CD14-positive monocyte (primary cell): ENCODE measurements at regions not wholly inside any gene's neighbourhood (a gene's known extent, or its start where the extent isn't known, plus 50 kb on each side); places are given as distances from the start of the nearest gene placed in this dataset.

Experiments used
- DNase-seq, 3 donors: peaks; one replicate each; pipeline ENCODE4 v3.0.0-alpha.2; 2011 to 2022
- H2AFZ ChIP-seq: 2 replicates; pipeline ENCODE4 v1.6.0; 2012; ENCODE audit warnings: mild to moderate bottlenecking, low read depth, low read length, inconsistent platforms; ENCODE audit not compliant: insufficient read depth, poor library complexity, severe bottlenecking
- H3K27ac ChIP-seq, 2 donors: 1 replicate in 1 of 2; 2 replicates in 1 of 2; pipeline ENCODE4 v1.5.1; 2012 to 2013; ENCODE audit warnings: low read length in 2 of 2, control low read depth in 1 of 2, inconsistent platforms in 1 of 2, low read depth in 1 of 2, mild to moderate bottlenecking in 1 of 2
- H3K27me3 ChIP-seq, 2 donors: one replicate each; pipeline versions ENCODE4 v1.6.0 to v1.6.1; 2011 to 2013; ENCODE audit warnings: low read length in 2 of 2; ENCODE audit not compliant: control insufficient read depth in 2 of 2, insufficient read depth in 2 of 2
- H3K36me3 ChIP-seq, 2 donors: replicated peaks in 1 of 2; 1 replicate in 1 of 2; 2 replicates in 1 of 2; pipeline versions ENCODE4 v1.5.1 to v1.6.1; 2012 to 2013; ENCODE audit warnings: low read length in 2 of 2, control low read depth in 1 of 2, inconsistent platforms in 1 of 2, mild to moderate bottlenecking in 1 of 2; ENCODE audit not compliant: insufficient read depth in 2 of 2, control insufficient read depth in 1 of 2
- H3K4me1 ChIP-seq, 2 donors: 1 replicate in 1 of 2; 2 replicates in 1 of 2; pipeline versions ENCODE4 v1.5.1 to v1.6.1; 2012 to 2013; ENCODE audit warnings: low read length in 2 of 2, control low read depth in 1 of 2, inconsistent platforms in 1 of 2, mild to moderate bottlenecking in 1 of 2, moderate library complexity in 1 of 2; ENCODE audit not compliant: insufficient read depth in 2 of 2, control insufficient read depth in 1 of 2
- H3K4me2 ChIP-seq: replicated peaks from 2 replicates; pipeline ENCODE3; 2012; ENCODE audit warnings: low read length, moderate library complexity, mild to moderate bottlenecking; ENCODE audit not compliant: poor library complexity, severe bottlenecking; ENCODE audit errors: extremely low read depth
- H3K4me3 ChIP-seq, 3 experiments: fragments of 200-600 bp in 1 of 3; sonication (generic) in 1 of 3; replicated peaks in 1 of 3; 1 replicate in 2 of 3; 2 replicates in 1 of 3; pipeline ENCODE4 v1.5.1; 2011 to 2013; ENCODE audit warnings: low read length in 3 of 3, mild to moderate bottlenecking in 3 of 3, control low read depth in 2 of 3, low read depth in 2 of 3, inconsistent platforms in 1 of 3, moderate library complexity in 1 of 3
- H3K79me2 ChIP-seq: 2 replicates; pipeline ENCODE4 v1.6.0; 2012; ENCODE audit warnings: mild to moderate bottlenecking, control low read depth, inconsistent platforms, low read length, moderate library complexity; ENCODE audit not compliant: insufficient read depth
- H3K9ac ChIP-seq: 2 replicates; pipeline ENCODE4 v1.6.0; 2017; ENCODE audit warnings: low read length, mild to moderate bottlenecking; ENCODE audit not compliant: insufficient read depth, poor library complexity, severe bottlenecking
- H3K9me3 ChIP-seq, 2 donors: replicated peaks in 1 of 2; 1 replicate in 1 of 2; 2 replicates in 1 of 2; pipeline versions ENCODE4 v1.5.1 to v1.6.1; 2012 to 2013; ENCODE audit warnings: low read length in 2 of 2, control low read depth in 1 of 2; ENCODE audit not compliant: control insufficient read depth in 1 of 2, insufficient read depth in 1 of 2
- H4K20me1 ChIP-seq: 2 replicates; pipeline ENCODE4 v1.6.0; 2012; ENCODE audit warnings: mild to moderate bottlenecking, low read length, control low read depth, moderate library complexity; ENCODE audit not compliant: insufficient read depth
- H3K27ac Mint-ChIP-seq, 7 donors: one replicate each; pipeline ENCODE4 v1.8.0; 2020; ENCODE audit warnings: mild to moderate bottlenecking in 7 of 7, mixed read lengths in 7 of 7, moderate library complexity in 6 of 7, inconsistent platforms in 2 of 7
- H3K27me3 Mint-ChIP-seq, 3 donors: one replicate each; pipeline ENCODE4 v1.8.0; 2021 to 2022; ENCODE audit warnings: low read depth in 3 of 3, mild to moderate bottlenecking in 3 of 3, mixed read lengths in 3 of 3, moderate library complexity in 3 of 3, inconsistent platforms in 1 of 3
- H3K36me3 Mint-ChIP-seq, 2 donors: one replicate each; pipeline ENCODE4 v1.8.0; 2020; ENCODE audit warnings: mixed read lengths in 2 of 2, inconsistent platforms in 1 of 2, mild to moderate bottlenecking in 1 of 2
- H3K4me1 Mint-ChIP-seq: one replicate; pipeline ENCODE4 v1.8.0; 2020; ENCODE audit warnings: mild to moderate bottlenecking, mixed read lengths
- H3K4me3 Mint-ChIP-seq, 2 donors: one replicate each; pipeline ENCODE4 v1.8.0; 2020; ENCODE audit warnings: mild to moderate bottlenecking in 2 of 2, mixed read lengths in 2 of 2, moderate library complexity in 1 of 2
- H3K9me3 Mint-ChIP-seq, 7 donors: one replicate each; pipeline ENCODE4 v1.8.0; 2020 to 2022; ENCODE audit warnings: mixed read lengths in 7 of 7, mild to moderate bottlenecking in 6 of 7, moderate library complexity in 6 of 7, inconsistent platforms in 2 of 7
- CTCF ChIP-seq: fragments of 200-600 bp; IDR thresholded peaks from one replicate; pipeline ENCODE4 v1.8.0; 2022; ENCODE audit warnings: antibody characterized with exemption, mild to moderate bottlenecking
- WGBS: methylation state at CpG from one replicate; pipeline ENCODE4 v1.1.5; 2013; ENCODE audit warnings: missing lambda C conversion rate; ENCODE audit not compliant: insufficient coverage; 5-methylcytosine and 5-hydroxymethylcytosine counted together
- intact Hi-C, 2 donors: fragments of 100-400 bp; cut with micrococcal nuclease; formaldehyde crosslinking; loops; one replicate each; pipeline versions ENCODE4 v1.15.0 to v1.15.1; 2023

- Mint-ChIP-seq H3K9me3 (peaks cover 0 to 5% (median 0%) of the 10 kb centered on the region in 7 donors), H3K36me3 (no peaks in the 10 kb centered on the region), H3K27me3 (no peaks in the 10 kb centered on the region), H3K4me3 (no peak overlapping the region), H3K4me1 (no peaks in the 10 kb centered on the region), H3K27ac (no peak overlapping the region)
- Histone ChIP-seq H3K9ac (no peak overlapping the region), H3K27ac (no peak overlapping the region), H3K36me3 (no peaks in the 10 kb centered on the region), H2AFZ (no peak overlapping the region), H3K27me3 (no peaks in the 10 kb centered on the region), H3K4me3 (no peak overlapping the region), H4K20me1 (no peaks in the 10 kb centered on the region), H3K4me1 (no peaks in the 10 kb centered on the region), H3K4me2 (no peak overlapping the region), H3K79me2 (no peaks in the 10 kb centered on the region), H3K9me3 (no peaks in the 10 kb centered on the region)
- no peak for DNase-seq
- TF ChIP-seq CTCF, result no peak
- no CpG with 5 or more reads among the region's 3 CpGs for WGBS
- intact Hi-C loops, result no loop called here
Measured at GRCh38 chr9:118569148-118569547, 800.1 kb downstream of the BRINP1 start.

- no peaks in the 10 kb centered on the region for H3K36me3 Mint-ChIP-seq
Measured at GRCh38 chr9:118570066-118570465, 799.2 kb downstream of the BRINP1 start.

More at GRCh38 chr9:118570066-118570465, 799.2 kb downstream of the BRINP1 start:
- Histone ChIP-seq H3K9me3 (no peaks in the 10 kb centered on the region), H3K4me2 (no peak overlapping the region), H3K9ac (no peak overlapping the region), H3K4me1 (no peaks in the 10 kb centered on the region), H3K27ac (no peak overlapping the region), H2AFZ (no peak overlapping the region), H3K4me3 (no peak overlapping the region), H3K27me3 (no peaks in the 10 kb centered on the region), H3K36me3 (no peaks in the 10 kb centered on the region), H3K79me2 (no peaks in the 10 kb centered on the region), H4K20me1 (no peaks in the 10 kb centered on the region)
- Mint-ChIP-seq H3K4me3 (no peak overlapping the region), H3K27me3 (no peaks in the 10 kb centered on the region), H3K4me1 (no peaks in the 10 kb centered on the region), H3K27ac (no peak overlapping the region), H3K9me3 (peaks cover 0 to 5% (median 0%) of the 10 kb centered on the region in 7 donors)
- WGBS, result 80% methylated on average over 1 of the region's 3 CpGs
- no peak for DNase-seq
- no peak for TF ChIP-seq CTCF
- intact Hi-C loops, result no loop called here
